Skeletal muscle satellite cell (primary cell): ENCODE measurements at regions not wholly inside any gene's neighbourhood (a gene's known extent, or its start where the extent isn't known, plus 50 kb on each side); places are given as distances from the start of the nearest gene placed in this dataset.

Experiments
- H3K27me3 ChIP-seq: 2 replicates; pipeline ENCODE4 v1.7.0; 2013; ENCODE audit warnings: low read length; ENCODE audit not compliant: control insufficient read depth, insufficient read depth
- H3K36me3 ChIP-seq: 2 replicates; pipeline ENCODE4 v1.7.0; 2013; ENCODE audit warnings: mild to moderate bottlenecking, control low read depth, low read length; ENCODE audit not compliant: insufficient read depth
- H3K4me1 ChIP-seq: 2 replicates; pipeline ENCODE4 v1.7.0; 2013; ENCODE audit warnings: low read length; ENCODE audit not compliant: control insufficient read depth, insufficient read depth
- H3K4me2 ChIP-seq: 2 replicates; pipeline ENCODE4 v1.7.0; 2013; ENCODE audit warnings: mild to moderate bottlenecking, low read length
- H3K4me3 ChIP-seq: 2 replicates; pipeline ENCODE4 v1.7.0; 2013; ENCODE audit warnings: low read length
- H3K9ac ChIP-seq: 2 replicates; pipeline ENCODE4 v1.7.0; 2013; ENCODE audit warnings: mild to moderate bottlenecking, low read depth, low read length, moderate library complexity
- H3K9me3 ChIP-seq: replicated peaks from 2 replicates; pipeline ENCODE4 v1.7.0; 2013; ENCODE audit warnings: mild to moderate bottlenecking, control low read depth, low read length

DNA sequence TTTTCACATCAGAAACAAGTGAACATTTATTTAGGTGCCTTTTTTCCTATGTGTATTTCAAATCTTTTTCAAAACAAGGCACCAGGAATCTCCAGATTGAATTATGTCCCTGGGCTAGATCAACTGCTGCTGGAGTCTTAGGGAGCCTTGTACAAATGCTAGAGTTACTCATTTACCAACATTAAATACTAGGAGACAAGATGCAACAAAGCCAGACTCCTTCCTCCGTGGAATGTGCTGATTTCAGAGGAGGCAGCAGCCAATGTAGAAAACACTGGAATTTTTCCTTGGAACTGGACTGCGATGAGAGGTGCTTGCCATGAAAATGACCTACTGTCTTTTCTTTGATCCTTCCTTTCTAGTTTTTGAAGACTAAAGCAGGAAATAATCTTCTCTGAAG lies 1514.7 kb upstream of the MIR17HG start:
- Histone ChIP-seq H3K27me3 (no peaks in the 10 kb centered on the region), H3K9ac (no peak overlapping the region), H3K4me1 (no peaks in the 10 kb centered on the region), H3K9me3 (no peaks in the 10 kb centered on the region), H3K36me3 (no peaks in the 10 kb centered on the region), H3K4me3 (no peak overlapping the region), H3K4me2 (no peak overlapping the region)

DNA sequence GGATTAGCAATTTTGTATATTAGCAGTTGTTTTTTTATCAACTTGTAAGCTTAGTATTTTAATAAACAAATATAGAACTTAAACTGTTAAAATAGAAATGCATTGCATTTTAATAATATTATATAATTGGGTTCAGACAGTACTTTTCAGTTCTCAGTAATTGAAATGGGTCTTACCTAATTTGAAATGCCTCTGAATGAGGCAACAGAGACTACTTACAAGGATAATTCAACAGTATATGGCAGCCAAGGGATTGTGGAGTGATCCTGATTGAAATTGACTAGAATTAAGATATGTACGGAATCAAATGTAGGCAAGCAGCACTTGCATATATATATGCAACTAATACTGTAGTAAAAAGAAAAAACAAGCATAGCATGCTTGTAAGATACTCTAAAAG lies 1503.9 kb upstream of the MIR17HG start:
- Histone ChIP-seq H3K9ac (no peak overlapping the region), H3K4me1 (peaks cover 12% of the 10 kb centered on the region), H3K4me2 (no peak overlapping the region)

DNA sequence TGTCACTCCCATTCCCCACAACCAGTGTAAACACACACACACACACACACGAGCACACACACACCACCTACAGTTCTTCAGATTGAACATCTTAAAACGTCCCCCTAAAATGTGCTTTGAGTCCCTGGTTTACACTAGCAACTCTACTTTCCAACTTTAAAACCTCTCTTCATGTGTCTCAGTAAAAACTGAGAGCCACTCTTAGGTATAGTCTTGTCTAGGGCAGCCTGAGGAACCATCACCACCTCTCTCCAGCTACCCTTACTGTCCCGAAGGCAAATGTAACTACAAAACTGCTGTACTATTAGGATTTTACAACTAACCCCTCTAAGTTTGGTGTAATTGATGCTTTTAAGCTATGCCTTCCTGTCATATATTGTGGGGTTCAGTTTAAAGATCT lies 1501.6 kb upstream of the MIR17HG start:
- Histone ChIP-seq H3K4me3 (no peak overlapping the region), H3K9me3 (no peaks in the 10 kb centered on the region), H3K9ac (no peak overlapping the region), H3K27me3 (no peaks in the 10 kb centered on the region), H3K4me1 (peaks cover 12% of the 10 kb centered on the region), H3K36me3 (no peaks in the 10 kb centered on the region), H3K4me2 (no peak overlapping the region)

More for the DNA sequence above, 1503.9 kb upstream of the MIR17HG start:
- Histone ChIP-seq H3K36me3 (no peaks in the 10 kb centered on the region), H3K4me3 (no peak overlapping the region), H3K9me3 (no peaks in the 10 kb centered on the region), H3K27me3 (no peaks in the 10 kb centered on the region)

DNA sequence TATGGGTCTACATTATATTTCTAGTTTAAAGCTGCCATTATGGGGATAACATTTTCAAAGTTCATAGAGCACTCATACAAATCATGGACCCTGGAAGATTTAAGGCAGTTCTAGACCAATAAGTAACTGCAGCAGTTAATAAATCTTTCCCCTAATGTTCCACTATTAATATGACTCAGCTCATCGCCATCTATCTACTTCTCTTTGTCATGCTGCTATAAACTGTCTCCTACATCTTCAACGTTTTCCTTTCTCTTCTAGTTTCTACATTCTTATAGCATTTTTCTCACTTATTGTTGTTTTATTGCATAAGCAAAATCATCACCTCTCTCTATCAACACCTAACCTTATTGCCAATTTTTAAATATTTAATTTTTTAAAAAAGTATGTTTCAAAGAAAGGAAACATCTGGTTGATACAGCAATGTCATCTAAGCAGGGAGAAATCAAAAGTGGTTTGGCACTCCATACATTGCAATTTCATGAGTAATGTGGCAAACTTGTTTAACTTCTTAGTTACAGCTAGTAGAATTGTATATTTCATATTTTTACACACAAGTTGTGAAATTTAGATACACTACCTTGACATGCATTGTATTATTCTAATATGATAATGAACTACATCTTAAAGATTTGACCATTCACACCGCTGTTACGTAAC lies 1500.4 kb upstream of the MIR17HG start:
- Histone ChIP-seq H3K9me3 (no peaks in the 10 kb centered on the region), H3K4me2 (peak overlapping the region; percentile 2), H3K36me3 (no peaks in the 10 kb centered on the region), H3K4me3 (no peak overlapping the region), H3K4me1 (peaks cover 12% of the 10 kb centered on the region), H3K27me3 (no peaks in the 10 kb centered on the region), H3K9ac (no peak overlapping the region)

DNA sequence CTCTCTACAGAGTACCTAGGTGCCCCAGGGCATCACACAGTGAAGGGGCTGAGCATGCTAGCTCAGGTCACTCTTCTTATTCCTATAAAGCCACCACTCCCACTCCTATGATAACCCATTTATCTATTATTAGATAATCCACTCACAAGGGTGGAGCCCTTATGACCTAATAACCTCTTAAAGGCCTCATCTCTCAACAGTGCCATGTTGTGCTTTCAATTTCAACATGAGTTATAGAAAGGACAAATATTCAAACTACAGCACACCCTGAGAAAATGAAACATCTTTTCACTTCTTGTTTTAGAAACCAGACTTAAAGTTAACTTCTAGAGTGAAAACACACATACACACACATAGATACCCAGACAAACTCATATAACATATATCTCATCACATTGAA lies 1494.9 kb upstream of the MIR17HG start:
- H3K4me1 ChIP-seq = peaks cover 3% of the 10 kb centered on the region
- H3K27me3 ChIP-seq = no peaks in the 10 kb centered on the region
- no peaks in the 10 kb centered on the region for H3K36me3 ChIP-seq
- H3K9me3 ChIP-seq = no peaks in the 10 kb centered on the region
- H3K9ac ChIP-seq = no peak overlapping the region
- no peak overlapping the region for H3K4me2 ChIP-seq
- no peak overlapping the region for H3K4me3 ChIP-seq

DNA sequence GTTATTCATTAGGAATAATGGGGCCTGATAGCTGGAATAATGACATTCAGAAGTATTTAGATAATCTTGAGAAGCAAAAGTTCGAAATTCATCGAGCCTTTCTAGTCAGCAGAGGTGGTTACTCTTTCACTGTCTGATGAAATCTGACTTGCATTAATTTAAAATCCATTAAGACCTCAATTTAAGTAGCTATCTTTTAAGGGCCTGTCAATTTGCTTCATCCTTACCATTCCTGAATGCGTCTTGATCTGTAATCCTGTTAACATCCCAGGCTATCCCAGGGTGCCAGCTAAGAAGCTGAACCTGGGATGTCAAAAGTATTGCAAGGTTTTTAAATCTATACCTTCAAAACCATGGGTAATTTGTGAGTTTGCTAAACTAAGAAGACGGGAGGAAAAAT lies 1491.0 kb upstream of the MIR17HG start:
- no peaks in the 10 kb centered on the region for H3K36me3 ChIP-seq

DNA sequence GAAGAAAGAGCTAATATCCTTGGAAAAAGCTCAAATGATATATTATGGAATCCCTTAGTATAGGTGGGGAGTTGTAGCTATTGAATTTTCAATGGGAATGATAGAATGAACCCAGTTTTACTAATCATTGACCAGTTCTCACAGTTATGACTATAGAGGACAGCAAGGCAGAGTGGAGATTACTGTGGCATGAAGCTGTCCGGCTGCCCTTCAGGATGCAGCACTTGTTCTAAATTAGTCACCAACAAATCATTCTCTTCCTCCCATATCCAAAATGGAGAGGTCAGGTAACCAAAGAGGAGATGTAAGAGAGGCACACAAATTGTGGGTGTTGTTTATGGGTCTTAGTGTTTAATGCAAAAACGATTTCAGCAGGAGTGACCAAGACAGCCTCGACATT lies 1490.0 kb upstream of the MIR17HG start:
- no peaks in the 10 kb centered on the region for H3K9me3 ChIP-seq
- no peak overlapping the region for H3K4me3 ChIP-seq
- no peaks in the 10 kb centered on the region for H3K4me1 ChIP-seq
- H3K4me2 ChIP-seq = no peak overlapping the region
- no peaks in the 10 kb centered on the region for H3K36me3 ChIP-seq
- no peak overlapping the region for H3K9ac ChIP-seq
- no peaks in the 10 kb centered on the region for H3K27me3 ChIP-seq

More for the DNA sequence above, 1491.0 kb upstream of the MIR17HG start:
- Histone ChIP-seq H3K4me2 (no peak overlapping the region), H3K27me3 (no peaks in the 10 kb centered on the region), H3K4me1 (no peaks in the 10 kb centered on the region), H3K9ac (no peak overlapping the region), H3K4me3 (no peak overlapping the region), H3K9me3 (no peaks in the 10 kb centered on the region)

DNA sequence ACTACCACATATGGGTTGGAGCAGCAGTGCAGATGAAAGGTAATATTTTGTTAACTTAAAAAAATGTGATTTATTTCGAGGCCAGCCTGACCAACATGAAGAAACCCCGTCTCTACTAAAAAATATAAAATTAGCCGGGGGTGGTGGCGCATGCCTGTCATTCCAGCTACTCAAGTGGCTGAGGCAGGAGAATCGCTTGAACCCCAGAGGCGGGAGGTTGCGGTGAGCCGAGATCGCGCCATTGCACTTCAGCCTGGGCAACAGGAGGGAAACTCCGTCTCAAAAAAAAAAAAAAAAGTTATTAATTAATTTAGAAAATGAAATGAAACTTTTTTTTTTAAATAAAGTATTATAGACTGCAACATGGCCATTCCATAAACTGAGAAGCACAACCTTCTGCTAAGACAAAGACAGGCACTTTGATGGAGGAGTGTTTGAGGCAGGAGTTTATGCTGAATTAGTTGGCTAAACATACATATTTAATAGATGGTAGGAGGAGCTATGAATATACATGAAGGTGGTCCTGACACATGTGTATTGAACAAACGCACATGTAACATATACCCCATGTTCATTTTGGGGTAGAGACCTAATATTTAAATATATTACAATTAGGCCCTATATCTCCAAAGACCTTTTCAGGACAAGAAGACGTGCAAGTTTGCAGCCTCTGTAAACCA lies 1485.3 kb upstream of the MIR17HG start:
- Histone ChIP-seq H3K27me3 (no peaks in the 10 kb centered on the region), H3K4me2 (no peak overlapping the region), H3K4me3 (no peak overlapping the region), H3K4me1 (peaks cover 2% of the 10 kb centered on the region), H3K36me3 (no peaks in the 10 kb centered on the region), H3K9me3 (no peaks in the 10 kb centered on the region), H3K9ac (no peak overlapping the region)

DNA sequence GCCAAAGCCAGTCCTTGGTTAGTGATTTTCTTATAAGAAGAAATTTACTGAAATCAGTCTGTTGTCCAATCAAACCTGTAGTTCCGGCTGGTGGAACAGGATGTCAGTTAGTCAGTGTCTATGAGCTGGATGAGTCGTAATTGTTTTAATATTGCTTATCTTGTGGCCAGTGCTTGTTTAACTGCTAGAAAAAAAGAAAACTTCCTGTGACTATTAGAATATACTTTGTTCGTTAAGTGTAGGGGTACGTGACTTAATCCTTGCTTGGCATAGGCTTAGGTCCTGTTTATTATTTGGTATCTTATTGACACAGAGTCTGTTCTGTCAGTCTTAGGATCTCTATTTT lies 1484.8 kb upstream of the MIR17HG start:
- no peaks in the 10 kb centered on the region for H3K27me3 ChIP-seq
- peaks cover 2% of the 10 kb centered on the region for H3K4me1 ChIP-seq
- no peaks in the 10 kb centered on the region for H3K9me3 ChIP-seq
- H3K4me3 ChIP-seq = no peak overlapping the region
- no peak overlapping the region for H3K9ac ChIP-seq
- H3K4me2 ChIP-seq = no peak overlapping the region
- H3K36me3 ChIP-seq = no peaks in the 10 kb centered on the region

DNA sequence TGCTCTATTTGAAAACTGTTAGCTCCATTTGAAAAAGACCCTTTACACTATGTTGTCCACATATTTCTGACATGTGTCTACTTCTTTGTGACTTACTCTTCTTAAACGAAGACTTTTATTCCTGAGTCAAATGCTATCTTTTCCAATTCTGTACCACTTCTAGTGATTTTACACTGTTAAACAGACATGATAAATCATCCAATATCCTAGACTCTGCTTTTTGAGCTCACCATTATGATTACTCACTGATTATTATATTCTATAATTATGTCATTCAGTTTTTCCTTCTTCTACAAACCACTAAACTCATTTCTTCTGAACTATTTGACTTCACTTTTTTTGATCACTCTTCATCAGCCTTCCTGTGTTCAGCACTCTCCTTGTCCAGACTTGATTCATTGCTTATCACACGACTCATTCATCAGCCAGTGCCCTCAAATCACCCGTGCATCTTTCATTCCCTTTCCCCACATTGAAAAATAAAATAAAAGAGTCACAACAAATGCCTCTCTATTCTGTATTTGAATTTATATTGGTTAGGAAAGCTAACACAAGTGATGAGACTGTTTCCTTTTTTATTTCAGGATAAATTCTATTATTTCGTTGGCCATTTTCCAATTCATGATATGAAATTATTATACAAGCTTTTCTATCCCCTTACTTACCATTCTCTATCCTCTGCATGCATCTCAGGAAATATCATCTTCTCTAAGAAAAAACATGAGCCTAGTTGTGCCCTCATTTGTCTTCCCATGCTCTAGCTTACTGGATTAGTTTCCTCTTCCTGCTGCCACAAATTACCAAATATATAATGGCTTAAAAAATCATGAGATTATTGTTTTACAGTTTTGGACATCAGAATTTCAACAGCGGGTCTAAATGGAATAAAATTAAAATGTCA lies 1482.1 kb upstream of the MIR17HG start:
- Histone ChIP-seq H3K4me1 (peaks cover 2% of the 10 kb centered on the region), H3K27me3 (no peaks in the 10 kb centered on the region), H3K36me3 (no peaks in the 10 kb centered on the region), H3K9me3 (no peaks in the 10 kb centered on the region), H3K4me2 (no peak overlapping the region), H3K9ac (no peak overlapping the region), H3K4me3 (no peak overlapping the region)

DNA sequence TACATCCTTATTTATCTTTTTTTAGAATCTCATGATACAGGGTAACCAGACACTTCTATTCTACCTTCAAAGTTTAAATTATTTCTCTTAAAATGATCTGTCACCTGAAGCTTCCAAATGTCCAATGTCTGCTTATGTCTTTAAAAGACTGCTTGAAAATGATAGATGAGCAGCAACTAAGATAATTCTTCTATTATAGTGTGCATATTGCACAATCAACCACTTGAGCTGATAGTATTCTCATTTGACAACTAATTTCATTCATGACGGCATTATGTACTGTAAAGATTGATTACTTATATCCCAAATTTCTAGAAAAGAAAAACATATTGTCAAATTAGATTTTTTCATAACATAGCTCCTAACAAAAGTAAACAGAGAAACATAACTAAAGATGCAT lies 1478.2 kb upstream of the MIR17HG start:
- Histone ChIP-seq H3K36me3 (no peaks in the 10 kb centered on the region), H3K9ac (no peak overlapping the region), H3K27me3 (no peaks in the 10 kb centered on the region), H3K4me1 (no peaks in the 10 kb centered on the region), H3K4me2 (no peak overlapping the region), H3K4me3 (no peak overlapping the region), H3K9me3 (no peaks in the 10 kb centered on the region)
